Testis (tissue), 2 donors: ENCODE measurements at regions not wholly inside any gene's neighbourhood (a gene's known extent, or its start where the extent isn't known, plus 50 kb on each side); places are given as distances from the start of the nearest gene placed in this dataset.

Experiments
- CTCF ChIP-seq, 3 experiments: fragments of 450-650 bp in 2 of 3; fragments of 200-600 bp in 1 of 3; sonication (generic) in 1 of 3; IDR thresholded peaks; one replicate each; pipeline ENCODE4 v1.5.1; 2016 to 2019; ENCODE audit warnings: antibody characterized with exemption in 3 of 3, mild to moderate bottlenecking in 2 of 3, moderate library complexity in 1 of 3
- POLR2A ChIP-seq: fragments of 450-650 bp; IDR thresholded peaks from one replicate; pipeline ENCODE4 v1.6.1; 2017; ENCODE audit warnings: antibody characterized with exemption, mild to moderate bottlenecking, moderate library complexity

- TF ChIP-seq CTCF (IDR thresholded peaks at IDR 0.05) (no peak), POLR2A (no peak)
Measured at GRCh38 chr14:56744016-56744415, 66.3 kb downstream of the OTX2 start.
